ENCODE measurements at regions not wholly inside any gene's neighbourhood (a gene's known extent, or its start where the extent isn't known, plus 50 kb on each side); places are given as distances from the start of the nearest gene placed in this dataset.

DNA sequence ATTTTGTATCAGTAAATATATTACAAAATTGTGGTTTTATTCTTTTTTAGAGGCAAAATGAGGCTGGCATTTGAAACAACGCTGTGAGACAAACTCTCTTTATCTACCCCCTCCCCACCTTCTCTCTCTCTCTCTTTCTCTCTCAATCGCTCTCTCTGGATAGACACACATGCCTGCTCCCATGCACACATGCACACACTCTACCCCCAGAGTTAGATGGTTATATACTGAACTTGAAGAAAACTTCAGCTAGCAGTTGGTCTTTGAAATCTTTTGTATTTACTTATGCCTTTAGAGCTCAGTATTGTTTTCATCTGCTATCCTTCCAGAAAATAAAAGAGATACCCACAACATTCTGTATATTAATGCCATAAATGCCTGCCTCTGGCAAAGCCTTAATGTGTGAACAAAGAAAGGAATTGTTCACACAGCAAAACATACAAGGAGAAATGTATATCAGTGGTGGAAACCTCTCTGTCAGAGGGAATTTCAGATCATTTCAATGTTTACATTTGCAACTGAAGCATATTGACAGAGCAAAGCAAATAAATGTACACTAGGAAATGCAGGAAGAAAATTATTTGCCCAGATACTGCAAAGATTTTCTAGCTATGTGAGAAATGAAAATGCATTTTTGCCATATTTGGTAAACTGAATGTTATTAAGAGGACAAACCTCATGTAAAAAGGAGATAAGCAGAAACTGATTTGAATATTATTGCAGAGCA lies 217.0 kb upstream of the UBE2E3 start:
- TF ChIP-seq POLR2A (IDR thresholded peaks at IDR 0.05) (no peak), POLR2AphosphoS5 (IDR thresholded peaks at IDR 0.05) (no peak)
- TF ChIP-seq, protein P1, sequence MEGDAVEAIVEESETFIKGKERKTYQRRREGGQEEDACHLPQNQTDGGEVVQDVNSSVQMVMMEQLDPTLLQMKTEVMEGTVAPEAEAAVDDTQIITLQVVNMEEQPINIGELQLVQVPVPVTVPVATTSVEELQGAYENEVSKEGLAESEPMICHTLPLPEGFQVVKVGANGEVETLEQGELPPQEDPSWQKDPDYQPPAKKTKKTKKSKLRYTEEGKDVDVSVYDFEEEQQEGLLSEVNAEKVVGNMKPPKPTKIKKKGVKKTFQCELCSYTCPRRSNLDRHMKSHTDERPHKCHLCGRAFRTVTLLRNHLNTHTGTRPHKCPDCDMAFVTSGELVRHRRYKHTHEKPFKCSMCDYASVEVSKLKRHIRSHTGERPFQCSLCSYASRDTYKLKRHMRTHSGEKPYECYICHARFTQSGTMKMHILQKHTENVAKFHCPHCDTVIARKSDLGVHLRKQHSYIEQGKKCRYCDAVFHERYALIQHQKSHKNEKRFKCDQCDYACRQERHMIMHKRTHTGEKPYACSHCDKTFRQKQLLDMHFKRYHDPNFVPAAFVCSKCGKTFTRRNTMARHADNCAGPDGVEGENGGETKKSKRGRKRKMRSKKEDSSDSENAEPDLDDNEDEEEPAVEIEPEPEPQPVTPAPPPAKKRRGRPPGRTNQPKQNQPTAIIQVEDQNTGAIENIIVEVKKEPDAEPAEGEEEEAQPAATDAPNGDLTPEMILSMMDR (IDR thresholded peaks at IDR 0.05), result no peak
- intact Hi-C loops (cut with DNase I), result no loop called here
- H3K4me3 ChIP-seq, result no peak overlapping the region
- no peaks in the 10 kb centered on the region for H3K27me3 ChIP-seq (replicated peaks; ENCODE audit: insufficient read depth)
- DNase-seq (ENCODE audit: low spot score), result no peak
- no peaks in the 10 kb centered on the region for H3K9me3 ChIP-seq
- 27% methylated on average over 2 of the region's 2 CpGs for WGBS
- no peaks in the 10 kb centered on the region for H3K4me1 ChIP-seq (replicated peaks)
- no peak overlapping the region for H3K27ac ChIP-seq
- H3K36me3 ChIP-seq, result no peaks in the 10 kb centered on the region

DNA sequence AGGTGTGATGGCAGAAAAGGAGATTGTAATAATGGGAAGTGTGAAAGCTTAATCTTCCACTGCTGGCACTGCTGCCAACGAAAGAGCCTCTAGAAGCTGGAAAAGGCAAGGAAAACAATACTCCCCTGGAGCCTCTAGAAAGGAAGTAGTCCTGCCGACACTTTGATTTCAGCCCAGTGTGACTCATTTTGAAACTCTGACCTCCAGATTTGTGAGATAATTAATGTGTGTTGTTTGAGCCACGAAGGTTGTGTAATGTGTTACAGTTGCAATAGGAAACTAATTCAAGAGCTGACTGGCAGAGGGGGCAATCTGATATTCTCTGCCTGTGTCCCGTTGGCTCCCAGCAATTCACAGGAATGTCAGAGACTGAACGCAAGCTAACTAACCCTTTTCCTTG lies 219.2 kb upstream of the UBE2E3 start:
- H3K4me3 ChIP-seq, result no peak overlapping the region
- TF ChIP-seq POLR2A (IDR thresholded peaks at IDR 0.05), result no peak
- no peak for TF ChIP-seq POLR2AphosphoS5 (IDR thresholded peaks at IDR 0.05)
- TF ChIP-seq, protein P1 (IDR thresholded peaks at IDR 0.05), result no peak
- no peaks in the 10 kb centered on the region for H3K9me3 ChIP-seq
- H3K36me3 ChIP-seq, result no peaks in the 10 kb centered on the region
- no peaks in the 10 kb centered on the region for H3K27me3 ChIP-seq (replicated peaks; ENCODE audit: insufficient read depth)
- DNase-seq (ENCODE audit: low spot score), result no peak
- 69% methylated on average over 5 of the region's 5 CpGs for whole genome bisulfite sequencing
- intact Hi-C loops (cut with DNase I), result no loop called here
- no peak overlapping the region for H3K27ac ChIP-seq
- H3K4me1 ChIP-seq (replicated peaks), result no peaks in the 10 kb centered on the region

DNA sequence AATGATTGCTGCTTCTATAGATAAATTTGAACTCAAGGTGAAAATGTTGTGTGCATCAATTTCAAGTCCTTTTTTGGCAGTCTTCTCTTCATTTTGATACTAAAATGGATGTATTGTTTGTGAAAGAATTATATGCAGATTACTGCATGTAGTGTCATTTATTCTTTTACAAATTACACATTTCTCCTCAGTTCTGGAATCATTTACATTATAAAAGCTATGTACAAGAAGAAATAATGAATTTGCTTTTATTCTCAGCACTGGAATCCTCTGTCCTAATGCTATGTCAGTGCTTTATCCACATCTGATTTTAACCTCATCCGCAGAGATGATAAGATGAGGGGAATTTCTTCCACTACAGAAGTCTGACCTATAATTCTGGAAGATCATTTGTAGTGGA lies 220.8 kb upstream of the UBE2E3 start:
- Histone ChIP-seq H3K4me1 (replicated peaks) (no peaks in the 10 kb centered on the region), H3K27ac (no peak overlapping the region), H3K27me3 (replicated peaks; ENCODE audit: insufficient read depth) (no peaks in the 10 kb centered on the region), H3K9me3 (no peaks in the 10 kb centered on the region), H3K36me3 (no peaks in the 10 kb centered on the region), H3K4me3 (no peak overlapping the region)
- TF ChIP-seq POLR2A (IDR thresholded peaks at IDR 0.05), result no peak
- TF ChIP-seq, protein P1 (IDR thresholded peaks at IDR 0.05), result no peak
- TF ChIP-seq POLR2AphosphoS5 (IDR thresholded peaks at IDR 0.05), result no peak
- 98% methylated on average over 1 of the region's 1 CpG for whole genome bisulfite sequencing
- DNase-seq (ENCODE audit: low spot score), result no peak
- intact Hi-C loops (cut with DNase I), result no loop called here

DNA sequence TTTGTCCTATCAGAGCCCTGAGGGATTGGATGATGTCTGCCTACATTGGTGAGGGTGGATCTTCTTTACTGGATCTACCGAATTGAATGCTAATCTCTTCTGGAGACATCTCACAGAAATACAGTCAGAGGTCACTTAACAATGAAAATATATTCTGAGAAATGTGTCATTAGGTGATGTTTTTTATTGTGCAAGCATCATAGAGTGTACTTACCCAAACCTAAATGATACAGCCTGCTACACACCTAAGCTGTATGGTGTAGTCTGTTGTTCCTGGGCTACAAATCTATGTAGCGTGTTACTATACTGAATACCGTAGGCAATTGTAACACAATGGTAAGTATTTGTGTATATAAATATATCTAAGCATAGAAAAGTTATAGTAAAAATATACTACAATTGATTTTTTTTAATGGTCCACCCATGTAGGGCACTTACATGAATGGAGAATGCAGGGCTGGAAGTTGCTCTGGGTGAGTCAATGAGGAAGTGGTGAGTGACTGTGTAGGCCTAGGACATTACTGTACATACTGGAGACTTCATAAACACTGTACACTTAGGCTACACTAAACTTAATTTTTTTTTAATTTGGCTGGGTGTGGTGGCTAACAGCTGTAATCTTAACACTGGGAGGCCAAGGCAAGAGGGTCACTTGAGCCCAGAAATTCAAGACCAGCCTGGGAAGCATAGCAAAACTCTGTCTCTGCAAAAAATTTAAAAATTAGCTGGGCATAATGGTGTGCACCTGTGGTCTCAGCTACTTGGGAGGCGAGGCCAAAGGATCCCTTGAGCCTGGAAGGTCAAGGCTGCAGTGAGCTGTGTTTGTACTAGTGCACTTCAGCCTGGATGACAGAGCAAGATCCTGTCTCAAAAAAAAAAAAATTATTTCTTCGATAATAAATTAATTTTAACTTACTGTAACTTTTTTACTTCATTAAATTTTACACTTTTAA lies 226.3 kb upstream of the UBE2E3 start:
- Histone ChIP-seq H3K36me3 (no peaks in the 10 kb centered on the region), H3K4me1 (replicated peaks) (no peaks in the 10 kb centered on the region), H3K9me3 (no peaks in the 10 kb centered on the region), H3K27me3 (replicated peaks; ENCODE audit: insufficient read depth) (no peaks in the 10 kb centered on the region), H3K27ac (no peak overlapping the region), H3K4me3 (no peak overlapping the region)
- DNase-seq (ENCODE audit: low spot score), result no peak
- TF ChIP-seq POLR2A (IDR thresholded peaks at IDR 0.05) (no peak), POLR2AphosphoS5 (IDR thresholded peaks at IDR 0.05) (no peak)
- TF ChIP-seq, protein P1 (IDR thresholded peaks at IDR 0.05), result no peak
- 93% methylated on average over 5 of the region's 5 CpGs for WGBS
- intact Hi-C loops (cut with DNase I), result no loop called here
